H1 (cell line): ENCODE measurements at regions not wholly inside any gene's neighbourhood (a gene's known extent, or its start where the extent isn't known, plus 50 kb on each side); places are given as distances from the start of the nearest gene placed in this dataset.

Experiments
- CTCF ChIA-PET: fragments of 300-600 bp; sonication (Branson Sonifier 250); formaldehyde crosslinking; loops from one replicate; lab custom pipeline; 2021; ENCODE audit not compliant: partially characterized antibody; lab: Charles Lee
- POLR2A ChIA-PET: fragments of 300-600 bp; sonication (Branson Sonifier 250); formaldehyde crosslinking; loops from one replicate; lab custom pipeline; 2021; ENCODE audit warnings: inconsistent platforms; ENCODE audit not compliant: partially characterized antibody; lab: Charles Lee
- DNase-seq, 2 experiments: peaks; one replicate each; pipeline versions ENCODE4 v3.0.0 to v3.0.0-alpha.2; 2010 to 2022; ENCODE audit warnings: low spot score in 2 of 2, low read depth in 1 of 2, mixed read lengths in 1 of 2
- FAIRE-seq: peaks from 2 replicates; lab custom pipeline; 2011; peaks lifted over from hg19 to GRCh38; lab: Jason Lieb, UNC
- H2AFZ ChIP-seq: 2 replicates; pipeline ENCODE4 v1.8.1; 2012; ENCODE audit warnings: low read length, inconsistent platforms
- H2AK5ac ChIP-seq: 2 replicates; pipeline ENCODE4 v1.6.1; 2013; ENCODE audit warnings: low read depth, low read length
- H2BK120ac ChIP-seq: replicated peaks from 2 replicates; pipeline ENCODE3; 2013; ENCODE audit warnings: low read depth, low read length, inconsistent platforms
- H2BK12ac ChIP-seq: 2 replicates; pipeline ENCODE4 v1.6.1; 2013; ENCODE audit warnings: low read depth, low read length
- H2BK15ac ChIP-seq: 2 replicates; pipeline ENCODE4 v1.6.1; 2013; ENCODE audit warnings: low read length
- H2BK20ac ChIP-seq: 2 replicates; pipeline ENCODE4 v1.6.1; 2013; ENCODE audit warnings: low read length
- H2BK5ac ChIP-seq: 2 replicates; pipeline ENCODE4 v1.6.1; 2013; ENCODE audit warnings: low read depth, low read length
- H3K14ac ChIP-seq: 2 replicates; pipeline ENCODE4 v1.6.1; 2013; ENCODE audit warnings: inconsistent platforms; ENCODE audit not compliant: insufficient read length
- H3K18ac ChIP-seq: 2 replicates; pipeline ENCODE4 v1.6.1; 2013; ENCODE audit warnings: low read length; ENCODE audit errors: extremely low read depth
- H3K23ac ChIP-seq: 2 replicates; pipeline ENCODE4 v1.6.1; 2013; ENCODE audit warnings: inconsistent platforms; ENCODE audit not compliant: insufficient read length
- H3K23me2 ChIP-seq: 2 replicates; pipeline ENCODE4 v1.6.1; 2013; ENCODE audit warnings: low read depth, low read length
- H3K27ac ChIP-seq: 2 replicates; pipeline ENCODE4 v1.6.1; 2011; ENCODE audit warnings: low read depth, low read length, inconsistent platforms
- H3K27me3 ChIP-seq, 4 experiments: replicated peaks in 1 of 4; 1 replicate in 1 of 4; 2 replicates in 3 of 4; pipeline versions ENCODE4 v1.6.1 to v1.8.1; 2011 to 2013; ENCODE audit warnings: low read length in 3 of 4, mild to moderate bottlenecking in 3 of 4, inconsistent platforms in 2 of 4, mixed read lengths in 2 of 4, moderate library complexity in 1 of 4; ENCODE audit not compliant: control insufficient read depth in 3 of 4, insufficient read depth in 3 of 4; ENCODE audit errors: extremely low read depth in 1 of 4
- H3K36me3 ChIP-seq, 4 experiments: 2 replicates each; pipeline versions ENCODE4 v1.6.1 to v1.8.1; 2011 to 2013; ENCODE audit warnings: mild to moderate bottlenecking in 4 of 4, low read length in 3 of 4, moderate library complexity in 2 of 4, control low read depth in 1 of 4, inconsistent platforms in 1 of 4; ENCODE audit not compliant: insufficient read depth in 4 of 4, control insufficient read depth in 2 of 4
- H3K4ac ChIP-seq: replicated peaks from 2 replicates; pipeline ENCODE3; 2013; ENCODE audit warnings: low read length, low read depth, mixed read lengths, inconsistent platforms; ENCODE audit not compliant: insufficient read length
- H3K4me1 ChIP-seq, 4 experiments: replicated peaks in 1 of 4; 1 replicate in 1 of 4; 2 replicates in 3 of 4; pipeline versions ENCODE4 v1.6.1 to v1.8.1; 2011 to 2013; ENCODE audit warnings: low read length in 3 of 4, inconsistent platforms in 2 of 4, mixed read lengths in 1 of 4; ENCODE audit not compliant: insufficient read depth in 4 of 4, control insufficient read depth in 3 of 4
- H3K4me2 ChIP-seq, 2 experiments: 2 replicates each; pipeline versions ENCODE4 v1.6.1 to v1.8.1; 2011 to 2013; ENCODE audit warnings: low read depth in 2 of 2, low read length in 2 of 2, control low read depth in 1 of 2, inconsistent platforms in 1 of 2, mild to moderate bottlenecking in 1 of 2; ENCODE audit not compliant: insufficient read depth in 1 of 2
- H3K4me3 ChIP-seq, 4 experiments: fragments of 200-600, 300-600 bp in 1 of 4; sonication (generic), shearing (Covaris generic), sonication (Bioruptor Twin) in 1 of 4; 2 replicates each; pipeline versions ENCODE4 v1.5.1 to v1.8.1; 2011 to 2016; ENCODE audit warnings: low read length in 4 of 4, low read depth in 3 of 4, control low read depth in 2 of 4, inconsistent platforms in 2 of 4, mild to moderate bottlenecking in 2 of 4, mixed read lengths in 1 of 4, moderate library complexity in 1 of 4; ENCODE audit not compliant: insufficient read depth in 2 of 4; ENCODE audit errors: extremely low read depth in 1 of 4
- H3K56ac ChIP-seq: replicated peaks from 2 replicates; pipeline ENCODE3; 2013; ENCODE audit warnings: low read depth, mild to moderate bottlenecking, mixed read lengths, low read length, inconsistent platforms; ENCODE audit not compliant: insufficient read length
- H3K79me1 ChIP-seq: 2 replicates; pipeline ENCODE4 v1.6.1; 2013; ENCODE audit warnings: low read depth, low read length, control low read depth
- H3K79me2 ChIP-seq, 2 experiments: 2 replicates each; pipeline versions ENCODE4 v1.6.1 to v1.8.1; 2012 to 2013; ENCODE audit warnings: low read length in 2 of 2, mild to moderate bottlenecking in 2 of 2, inconsistent platforms in 1 of 2; ENCODE audit not compliant: insufficient read depth in 2 of 2, control insufficient read depth in 1 of 2
- H3K9ac ChIP-seq, 4 experiments: replicated peaks in 1 of 4; 1 replicate in 1 of 4; 2 replicates in 3 of 4; pipeline versions ENCODE4 v1.6.1 to v1.8.1; 2011 to 2013; ENCODE audit warnings: low read depth in 3 of 4, low read length in 3 of 4, control low read depth in 2 of 4, mild to moderate bottlenecking in 2 of 4, moderate library complexity in 2 of 4, inconsistent platforms in 1 of 4; ENCODE audit errors: extremely low read depth in 1 of 4
- H3K9me3 ChIP-seq, 2 experiments: 2 replicates each; pipeline versions ENCODE4 v1.6.1 to v1.8.1; 2012 to 2013; ENCODE audit warnings: mild to moderate bottlenecking in 2 of 2, moderate library complexity in 2 of 2, control low read depth in 1 of 2, inconsistent platforms in 1 of 2, low read depth in 1 of 2, low read length in 1 of 2, mixed read lengths in 1 of 2; ENCODE audit not compliant: insufficient read depth in 2 of 2
- H4K20me1 ChIP-seq, 2 experiments: replicated peaks in 1 of 2; 2 replicates each; pipeline versions ENCODE3 to v1.8.1; 2011 to 2013; ENCODE audit warnings: inconsistent platforms in 2 of 2, low read length in 2 of 2, mild to moderate bottlenecking in 1 of 2; ENCODE audit not compliant: insufficient read depth in 2 of 2, control insufficient read depth in 1 of 2
- H4K5ac ChIP-seq: 2 replicates; pipeline ENCODE4 v1.6.1; 2013; ENCODE audit warnings: low read length, low read depth, mixed read lengths, inconsistent platforms; ENCODE audit not compliant: insufficient read length
- H4K8ac ChIP-seq: 2 replicates; pipeline ENCODE4 v1.8.0; 2013; ENCODE audit warnings: mild to moderate bottlenecking, moderate library complexity, low read length, inconsistent platforms; ENCODE audit not compliant: insufficient read depth; ENCODE audit errors: extremely low read depth
- H4K91ac ChIP-seq: replicated peaks from 2 replicates; pipeline ENCODE3; 2013; ENCODE audit warnings: low read length, mixed read lengths, inconsistent platforms; ENCODE audit not compliant: insufficient read length
- BRCA1 ChIP-seq: IDR thresholded peaks from 2 replicates; pipeline ENCODE4 v1.6.1; 2012; ENCODE audit warnings: low read depth, low read length, improper control_type of control experiment
- CBX8 ChIP-seq: fragments of 300-800, 300-1000 bp; sonication (generic); IDR thresholded peaks from 2 replicates; pipeline ENCODE4 v1.7.1; 2016; ENCODE audit warnings: low read depth, low read length, borderline replicate concordance
- CEBPB ChIP-seq: IDR thresholded peaks from 2 replicates; pipeline ENCODE4 v1.6.1; 2012; ENCODE audit warnings: low read depth, low read length
- CHD2 ChIP-seq: IDR thresholded peaks from 2 replicates; pipeline ENCODE4 v1.6.1; 2012; ENCODE audit warnings: low read length, improper control_type of control experiment
- CTBP2 ChIP-seq: IDR thresholded peaks from 2 replicates; pipeline ENCODE4 v1.7.0; 2011; ENCODE audit warnings: borderline replicate concordance, mild to moderate bottlenecking, moderate library complexity, mixed read lengths, low read length; ENCODE audit not compliant: insufficient read depth, insufficient read length
- HDAC6 ChIP-seq: IDR thresholded peaks from one replicate; pipeline ENCODE4 v1.7.1; 2012; ENCODE audit warnings: low read depth, mild to moderate bottlenecking, inconsistent platforms, low read length, moderate library complexity
- JUND ChIP-seq: IDR thresholded peaks from 2 replicates; pipeline ENCODE4 v1.6.1; 2011; ENCODE audit warnings: mild to moderate bottlenecking, improper control_type of control experiment, low read length
- KDM5A ChIP-seq: fragments of 200-600 bp; IDR thresholded peaks from 2 replicates; pipeline ENCODE4 v1.7.1; 2012; ENCODE audit warnings: mild to moderate bottlenecking, low read length, inconsistent platforms, mixed read lengths
- NANOG ChIP-seq: IDR thresholded peaks from 2 replicates; pipeline ENCODE4 v1.6.1; 2011; ENCODE audit warnings: low read length, low read depth, mild to moderate bottlenecking, inconsistent platforms; ENCODE audit not compliant: insufficient read depth, poor library complexity, severe bottlenecking
- POLR2A ChIP-seq, 2 experiments: IDR thresholded peaks; 1 replicate in 1 of 2; 2 replicates in 1 of 2; pipeline ENCODE4 v1.6.1; 2011; ENCODE audit warnings: low read depth in 2 of 2, low read length in 2 of 2, mild to moderate bottlenecking in 2 of 2; ENCODE audit errors: control extremely low read depth in 1 of 2
- POU5F1 ChIP-seq: IDR thresholded peaks from 2 replicates; pipeline ENCODE4 v1.6.1; 2011; ENCODE audit warnings: low read depth, mild to moderate bottlenecking, low read length, moderate library complexity
- SIN3A ChIP-seq, 2 experiments: IDR thresholded peaks in 1 of 2; conservative IDR thresholded peaks in 1 of 2; 2 replicates each; pipeline ENCODE4 v1.6.1; 2011 to 2012; ENCODE audit warnings: low read length in 2 of 2, improper control_type of control experiment in 1 of 2, low read depth in 1 of 2, mild to moderate bottlenecking in 1 of 2
- USF2 ChIP-seq: IDR thresholded peaks from 2 replicates; pipeline ENCODE4 v1.6.1; 2011; ENCODE audit warnings: low read length, improper control_type of control experiment
- WGBS, 2 experiments: shearing (Covaris generic) in 1 of 2; methylation state at CpG; one replicate each; pipeline versions ENCODE4 v1.1.6 to v1.1.7; 2013 to 2015; ENCODE audit warnings: low lambda C conversion rate in 2 of 2, mixed read lengths in 2 of 2, inconsistent platforms in 1 of 2, low coverage in 1 of 2, missing lambda C conversion rate in 1 of 2; ENCODE audit not compliant: insufficient replicate concordance in 2 of 2, insufficient coverage in 1 of 2, insufficient read length in 1 of 2; ENCODE audit errors: extremely low coverage in 1 of 2, missing lambda C conversion rate in 1 of 2; 5-methylcytosine and 5-hydroxymethylcytosine counted together
- TF ChIP-seq, protein P1 (sequence below): IDR thresholded peaks from 2 replicates; pipeline ENCODE4 v1.6.1; 2012; ENCODE audit warnings: inconsistent platforms

DNA sequence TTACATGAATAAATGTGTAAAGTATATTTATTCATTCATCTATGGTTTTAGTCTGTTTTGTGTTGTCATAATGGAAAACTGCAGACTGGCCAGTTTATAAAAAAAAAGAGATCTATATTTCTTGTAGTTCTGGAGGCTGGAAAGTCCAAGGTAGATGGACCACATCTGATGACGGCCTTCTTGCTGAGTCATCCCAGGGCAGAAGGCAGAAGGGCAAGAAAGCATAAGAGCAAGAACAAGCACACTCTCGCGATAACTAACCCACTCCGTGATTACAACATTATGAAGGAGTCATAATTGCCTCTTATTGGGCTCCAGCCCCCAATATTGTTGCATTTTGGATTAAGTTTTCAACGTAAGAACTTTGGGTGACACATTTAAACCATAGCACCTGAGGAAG, 180.4 kb upstream of the DAB2 start:
- Histone ChIP-seq H4K8ac (no peak overlapping the region), H2BK15ac (no peak overlapping the region), H4K5ac (no peak overlapping the region), H3K9ac (no peak overlapping the region), H2AK5ac (no peak overlapping the region), H4K20me1 (no peaks in the 10 kb centered on the region), H3K18ac (no peak overlapping the region), H3K56ac (no peak overlapping the region), H2BK20ac (no peak overlapping the region), H3K9me3 (no peaks in the 10 kb centered on the region), H4K91ac (no peak overlapping the region), H3K27me3 (no peaks in the 10 kb centered on the region), H3K79me1 (no peaks in the 10 kb centered on the region), H3K23me2 (no peaks in the 10 kb centered on the region), H3K23ac (no peak overlapping the region), H2BK12ac (no peak overlapping the region), H3K4me2 (no peak overlapping the region), H3K4me3 (no peak overlapping the region), H3K36me3 (no peaks in the 10 kb centered on the region), H3K4ac (no peak overlapping the region), H2BK120ac (no peak overlapping the region), H2BK5ac (no peak overlapping the region), H2AFZ (no peak overlapping the region), H3K14ac (no peak overlapping the region), H3K4me1 (no peaks in the 10 kb centered on the region), H3K79me2 (no peaks in the 10 kb centered on the region), H3K27ac (no peak overlapping the region)
- ChIA-PET CTCF (interaction anchor here (1.0 kb wide), 1 partner anchor 86 kb away, joined by 4 read pairs; no protein-coding TSS in a partner anchor), POLR2A (no interaction called here)
- 90% methylated on average over 5 of the region's 5 CpGs; no CpG with 5 or more reads in 1 of the 2 experiments for WGBS, 2 experiments
- DNase-seq (no peak), FAIRE-seq (no peak)
- TF ChIP-seq SIN3A (conservative IDR thresholded peaks at IDR 0.05 in 1 of 2, IDR thresholded peaks at IDR 0.05 in 1 of 2; ENCODE audit: low read depth in 1 of 2, low read length in 2 of 2) (no peak), CBX8 (no peak), JUND (no peak), HDAC6 (no peak), USF2 (no peak), CEBPB (no peak), CHD2 (no peak), KDM5A (no peak), CTBP2 (no peak), POU5F1 (no peak), BRCA1 (no peak), NANOG (no peak), POLR2A (IDR thresholded peaks at IDR 0.05; ENCODE audit: control extremely low read depth in 1 of 2, low read depth in 2 of 2, low read length in 2 of 2) (no peak)
- TF ChIP-seq, protein P1, sequence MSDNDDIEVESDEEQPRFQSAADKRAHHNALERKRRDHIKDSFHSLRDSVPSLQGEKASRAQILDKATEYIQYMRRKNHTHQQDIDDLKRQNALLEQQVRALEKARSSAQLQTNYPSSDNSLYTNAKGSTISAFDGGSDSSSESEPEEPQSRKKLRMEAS: no peak
